ENCODE measurements at regions not wholly inside any gene's neighbourhood (a gene's known extent, or its start where the extent isn't known, plus 50 kb on each side); places are given as distances from the start of the nearest gene placed in this dataset.

DNA sequence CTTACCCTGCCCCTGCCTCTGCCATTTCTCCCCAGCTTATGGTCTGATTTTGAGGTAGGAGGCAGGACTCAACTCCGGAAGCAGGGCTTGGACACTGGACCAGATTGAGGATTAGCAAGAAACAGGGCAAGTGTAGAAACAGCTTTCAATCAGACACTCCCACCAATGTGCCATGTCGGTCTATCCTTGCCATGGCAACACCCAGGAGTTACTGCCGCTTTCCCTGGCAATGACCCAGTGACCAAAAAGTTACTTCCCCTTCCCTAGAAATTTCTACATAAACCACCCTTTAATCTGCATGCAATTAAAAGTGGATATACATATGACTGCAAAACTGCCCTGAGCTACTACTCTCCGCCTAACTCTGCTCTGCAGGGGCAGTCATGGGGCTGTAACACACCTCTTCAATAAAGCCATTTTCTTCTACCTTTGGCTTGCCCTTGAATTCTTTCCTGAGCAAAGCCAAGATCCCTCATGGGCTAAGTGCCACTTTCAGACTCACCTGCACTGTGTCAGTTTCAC lies 156.7 kb downstream of the LPIN1 start:
- Histone ChIP-seq H3K9me3 (replicated peaks) (peaks cover 13% of the 10 kb centered on the region), H3K27ac (replicated peaks) (no peak overlapping the region), H3K36me3 (no peaks in the 10 kb centered on the region), H3K4me1 (no peaks in the 10 kb centered on the region), H3K27me3 (ENCODE audit: low read depth) (no peaks in the 10 kb centered on the region), H3K4me3 (no peak overlapping the region)
- TF ChIP-seq, protein P1, sequence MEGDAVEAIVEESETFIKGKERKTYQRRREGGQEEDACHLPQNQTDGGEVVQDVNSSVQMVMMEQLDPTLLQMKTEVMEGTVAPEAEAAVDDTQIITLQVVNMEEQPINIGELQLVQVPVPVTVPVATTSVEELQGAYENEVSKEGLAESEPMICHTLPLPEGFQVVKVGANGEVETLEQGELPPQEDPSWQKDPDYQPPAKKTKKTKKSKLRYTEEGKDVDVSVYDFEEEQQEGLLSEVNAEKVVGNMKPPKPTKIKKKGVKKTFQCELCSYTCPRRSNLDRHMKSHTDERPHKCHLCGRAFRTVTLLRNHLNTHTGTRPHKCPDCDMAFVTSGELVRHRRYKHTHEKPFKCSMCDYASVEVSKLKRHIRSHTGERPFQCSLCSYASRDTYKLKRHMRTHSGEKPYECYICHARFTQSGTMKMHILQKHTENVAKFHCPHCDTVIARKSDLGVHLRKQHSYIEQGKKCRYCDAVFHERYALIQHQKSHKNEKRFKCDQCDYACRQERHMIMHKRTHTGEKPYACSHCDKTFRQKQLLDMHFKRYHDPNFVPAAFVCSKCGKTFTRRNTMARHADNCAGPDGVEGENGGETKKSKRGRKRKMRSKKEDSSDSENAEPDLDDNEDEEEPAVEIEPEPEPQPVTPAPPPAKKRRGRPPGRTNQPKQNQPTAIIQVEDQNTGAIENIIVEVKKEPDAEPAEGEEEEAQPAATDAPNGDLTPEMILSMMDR (IDR thresholded peaks at IDR 0.05; ENCODE audit: borderline replicate concordance): no peak
- intact Hi-C loops (cut with micrococcal nuclease): no loop called here
- DNase-seq: no peak

DNA sequence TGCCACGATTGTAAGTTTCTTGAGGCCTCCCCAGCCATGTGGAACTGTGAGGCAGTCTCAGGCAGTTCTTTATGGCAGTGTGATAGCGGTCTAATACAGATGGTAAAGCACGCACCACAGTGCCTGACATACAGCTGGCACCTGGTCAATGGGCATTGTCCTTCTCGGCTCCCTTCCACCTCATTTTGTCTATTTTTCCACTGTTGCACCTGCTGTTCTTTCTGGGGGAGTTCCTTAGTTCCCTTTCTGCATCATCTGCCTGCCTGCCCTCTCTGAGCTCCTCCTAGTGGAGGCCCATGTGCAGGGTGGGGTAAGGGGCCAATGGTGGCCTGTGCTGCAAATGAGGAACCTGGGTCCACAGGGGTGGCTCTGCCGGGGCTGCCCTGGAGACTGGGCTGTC lies 157.6 kb downstream of the LPIN1 start:
- Histone ChIP-seq H3K4me1 (no peaks in the 10 kb centered on the region), H3K36me3 (no peaks in the 10 kb centered on the region), H3K9me3 (replicated peaks) (peaks cover 13% of the 10 kb centered on the region), H3K27me3 (ENCODE audit: low read depth) (no peaks in the 10 kb centered on the region), H3K4me3 (no peak overlapping the region), H3K27ac (replicated peaks) (no peak overlapping the region)
- intact Hi-C loops (cut with micrococcal nuclease): no loop called here
- no peak for DNase-seq
- TF ChIP-seq, protein P1 (IDR thresholded peaks at IDR 0.05; ENCODE audit: borderline replicate concordance): no peak

DNA sequence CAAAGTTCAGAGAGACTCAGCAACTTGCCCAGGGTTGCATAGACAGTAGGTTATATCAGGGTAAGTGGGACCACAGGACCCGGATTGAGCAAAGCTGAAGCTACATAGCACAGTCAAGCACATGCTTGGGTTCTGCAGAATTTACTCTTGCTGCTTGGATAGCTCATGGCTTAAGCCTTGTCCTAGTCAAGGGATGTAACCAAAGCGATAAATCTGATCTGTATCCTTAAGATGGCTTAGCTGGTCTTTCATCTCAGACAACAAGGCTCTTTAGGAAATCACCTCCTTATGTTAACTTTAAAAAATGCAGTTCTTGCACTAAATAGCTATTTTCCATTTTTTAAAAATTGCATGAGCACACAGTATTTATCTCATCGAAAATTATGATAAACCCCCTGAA lies 158.5 kb downstream of the LPIN1 start:
- H3K4me3 ChIP-seq: no peak overlapping the region
- H3K27me3 ChIP-seq (ENCODE audit: low read depth): no peaks in the 10 kb centered on the region
- no peaks in the 10 kb centered on the region for H3K4me1 ChIP-seq
- DNase-seq: no peak
- TF ChIP-seq, protein P1 (IDR thresholded peaks at IDR 0.05; ENCODE audit: borderline replicate concordance): no peak
- no peaks in the 10 kb centered on the region for H3K36me3 ChIP-seq
- H3K27ac ChIP-seq (replicated peaks): no peak overlapping the region
- intact Hi-C loops (cut with micrococcal nuclease): no loop called here
- peaks cover 13% of the 10 kb centered on the region for H3K9me3 ChIP-seq (replicated peaks)

DNA sequence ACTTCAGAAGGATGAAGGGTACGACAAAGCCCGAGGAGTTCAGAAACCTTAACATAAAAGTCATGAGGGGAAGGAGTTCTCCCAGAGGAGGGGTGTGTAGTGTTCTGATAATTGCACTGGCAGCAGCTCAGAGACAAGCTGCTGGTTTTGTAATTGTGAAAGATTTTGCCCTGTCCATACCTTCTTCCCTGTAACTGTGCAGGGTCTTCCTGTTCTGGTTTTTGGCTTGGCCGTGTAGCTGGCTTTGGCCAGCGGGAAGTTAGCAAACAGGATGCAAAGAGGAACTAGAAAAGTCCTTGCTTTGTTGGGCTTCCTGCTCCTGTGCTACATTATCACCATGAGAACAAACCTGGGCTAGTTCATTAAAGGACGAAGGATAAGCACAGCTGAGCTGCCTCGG lies 160.8 kb downstream of the LPIN1 start:
- Histone ChIP-seq H3K27ac (replicated peaks) (no peak overlapping the region), H3K36me3 (no peaks in the 10 kb centered on the region), H3K4me1 (no peaks in the 10 kb centered on the region), H3K27me3 (ENCODE audit: low read depth) (no peaks in the 10 kb centered on the region), H3K9me3 (replicated peaks) (peaks cover 13% of the 10 kb centered on the region), H3K4me3 (no peak overlapping the region)
- intact Hi-C loops (cut with micrococcal nuclease): no loop called here
- TF ChIP-seq, protein P1 (IDR thresholded peaks at IDR 0.05; ENCODE audit: borderline replicate concordance): no peak
- DNase-seq: no peak

DNA sequence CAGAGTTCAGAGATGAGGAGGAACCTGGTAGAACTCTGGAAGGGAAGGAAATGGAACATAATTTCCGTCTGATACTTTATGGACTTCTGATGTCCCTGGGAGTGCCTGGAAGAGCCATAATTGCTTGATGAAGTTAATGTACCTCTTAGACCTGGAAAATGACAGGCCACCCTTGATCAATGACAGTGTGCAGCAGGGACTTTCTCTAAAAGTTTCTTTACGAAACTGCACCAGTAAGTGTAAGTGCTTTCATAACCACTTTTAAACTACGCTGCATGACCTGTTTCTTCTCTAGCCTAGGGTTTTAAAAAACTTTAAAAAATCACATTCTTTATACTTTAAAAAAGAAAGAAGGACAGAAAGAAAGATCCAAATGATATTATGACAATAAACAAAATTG lies 164.5 kb downstream of the LPIN1 start:
- Histone ChIP-seq H3K4me1 (no peaks in the 10 kb centered on the region), H3K27ac (replicated peaks) (no peak overlapping the region), H3K9me3 (replicated peaks) (peaks cover 27% of the 10 kb centered on the region), H3K27me3 (ENCODE audit: low read depth) (no peaks in the 10 kb centered on the region), H3K4me3 (no peak overlapping the region), H3K36me3 (peaks cover 3% of the 10 kb centered on the region)
- DNase-seq: no peak
- intact Hi-C loops (cut with micrococcal nuclease): no loop called here
- TF ChIP-seq, protein P1 (IDR thresholded peaks at IDR 0.05; ENCODE audit: borderline replicate concordance): no peak

Measured in left ventricle myocardium inferior (tissue), 1 donor.